HG03439 (cell line): ENCODE measurements at regions not wholly inside any gene's neighbourhood (a gene's known extent, or its start where the extent isn't known, plus 50 kb on each side); places are given as distances from the start of the nearest gene placed in this dataset.

Source experiments
- ATAC-seq: cut with Tn5 transposase; IDR thresholded peaks from one replicate; pipeline ENCODE4 v1.9.1; 2021; ENCODE audit warnings: mild to moderate bottlenecking, moderate library complexity; ENCODE audit not compliant: unreplicated experiment

DNA sequence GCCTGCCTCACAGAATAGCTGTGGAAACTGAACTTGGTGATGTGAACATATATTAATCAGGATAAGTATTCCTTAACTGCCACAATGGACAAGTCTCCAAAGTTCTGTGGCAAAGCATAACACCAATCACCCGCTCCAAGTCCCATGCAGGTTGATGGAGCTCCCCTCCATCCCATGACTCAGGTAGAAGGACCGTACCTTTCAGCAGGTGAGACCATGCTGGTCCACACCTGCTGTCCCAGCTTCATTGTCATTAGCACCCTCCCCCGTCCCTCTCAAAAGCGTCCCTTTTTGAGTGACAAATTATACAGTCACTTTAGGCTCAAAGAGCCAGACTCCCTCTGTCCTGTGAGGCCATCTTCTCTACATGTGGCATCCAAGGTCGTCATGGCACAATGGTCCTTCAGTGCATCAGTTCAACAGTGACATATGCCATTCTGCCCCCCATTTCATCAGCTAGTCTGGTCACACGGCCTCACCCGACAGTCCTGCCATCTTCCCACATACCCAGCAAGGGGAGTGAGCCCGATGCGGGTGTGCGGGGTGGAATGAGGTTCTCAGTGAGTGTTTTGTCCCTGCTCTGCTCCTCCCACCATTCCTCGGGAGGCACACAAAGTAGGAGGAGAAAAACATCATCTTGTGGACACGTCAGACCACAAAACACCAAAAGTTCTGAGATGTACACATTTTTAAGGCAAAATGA, 136.7 kb upstream of the MYCN start:
- no peak for ATAC-seq

DNA sequence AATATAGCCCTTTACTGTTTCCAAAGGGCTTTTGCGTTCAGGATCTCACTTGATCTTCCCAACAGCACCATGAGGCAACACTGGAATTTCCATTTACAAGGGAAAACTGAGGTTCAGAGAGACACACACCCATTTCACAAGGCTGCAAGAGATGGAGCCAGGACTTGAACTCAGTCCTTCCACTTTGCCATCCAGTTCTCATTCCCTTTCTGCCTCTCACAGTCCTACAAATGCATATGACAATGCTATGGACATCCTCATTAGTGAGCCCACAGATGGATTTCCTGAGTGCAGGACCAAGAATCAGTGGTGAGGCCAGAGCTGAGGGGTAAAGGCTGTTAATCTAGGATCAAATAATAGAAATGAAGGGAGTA, 136.1 kb upstream of the MYCN start:
- no peak for ATAC-seq

DNA sequence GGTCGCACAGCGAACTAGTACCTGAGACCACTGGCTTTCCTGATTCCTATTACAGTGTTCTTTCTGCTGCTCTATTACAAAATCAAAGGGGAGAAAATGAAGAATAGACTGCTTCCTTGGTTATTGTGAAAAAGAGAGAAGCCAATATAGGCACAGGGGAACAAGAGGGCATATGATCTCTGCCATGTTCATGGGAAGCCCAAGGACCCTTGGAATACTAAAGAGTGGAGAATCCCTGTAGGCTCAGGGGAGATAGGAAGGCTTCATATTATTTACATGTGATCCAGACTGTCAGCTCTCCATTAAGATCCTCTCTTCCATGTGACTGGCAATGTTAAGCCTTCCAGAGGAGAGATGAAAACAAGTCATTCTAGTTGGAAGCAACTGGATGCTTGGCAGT, 135.7 kb upstream of the MYCN start:
- ATAC-seq: no peak

DNA sequence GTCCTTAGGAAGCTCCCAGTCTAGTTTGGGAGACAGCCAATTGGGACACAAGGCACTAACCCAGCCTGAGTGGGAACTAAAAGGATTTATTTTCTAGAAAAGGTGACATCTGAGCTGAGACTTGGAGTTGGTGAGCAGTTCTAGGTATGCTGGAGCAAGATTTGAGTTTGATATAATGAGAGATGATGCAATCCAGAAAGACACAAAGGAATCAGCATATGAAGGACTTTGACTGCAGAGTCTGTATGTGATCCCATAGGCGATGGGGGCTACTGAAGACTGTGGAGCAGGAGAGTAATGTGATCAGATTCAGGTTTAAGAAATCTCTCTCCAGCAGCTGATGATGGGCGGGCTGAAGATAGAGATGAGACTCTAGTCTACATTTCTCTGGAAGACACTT, 135.1 kb upstream of the MYCN start:
- ATAC-seq: no peak

DNA sequence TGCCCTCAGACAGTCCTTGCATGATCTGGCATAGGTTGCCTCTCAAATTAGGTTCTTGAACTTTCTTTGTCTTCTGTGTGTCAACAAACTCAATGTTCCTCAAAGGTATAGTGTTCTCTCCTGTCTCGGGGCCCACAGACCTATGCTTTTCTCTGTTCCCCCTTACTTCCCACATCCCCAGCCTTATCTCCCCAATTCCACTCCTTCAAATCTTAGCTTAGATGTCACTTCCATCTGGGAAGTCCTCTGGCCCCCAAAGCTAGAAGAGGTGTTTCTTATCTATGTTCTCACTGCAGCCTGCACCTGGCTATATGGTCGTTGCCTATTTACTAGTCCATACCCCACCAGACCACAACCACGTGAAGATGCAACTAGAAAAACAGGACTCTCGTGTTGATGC, 134.6 kb upstream of the MYCN start:
- ATAC-seq: no peak

DNA sequence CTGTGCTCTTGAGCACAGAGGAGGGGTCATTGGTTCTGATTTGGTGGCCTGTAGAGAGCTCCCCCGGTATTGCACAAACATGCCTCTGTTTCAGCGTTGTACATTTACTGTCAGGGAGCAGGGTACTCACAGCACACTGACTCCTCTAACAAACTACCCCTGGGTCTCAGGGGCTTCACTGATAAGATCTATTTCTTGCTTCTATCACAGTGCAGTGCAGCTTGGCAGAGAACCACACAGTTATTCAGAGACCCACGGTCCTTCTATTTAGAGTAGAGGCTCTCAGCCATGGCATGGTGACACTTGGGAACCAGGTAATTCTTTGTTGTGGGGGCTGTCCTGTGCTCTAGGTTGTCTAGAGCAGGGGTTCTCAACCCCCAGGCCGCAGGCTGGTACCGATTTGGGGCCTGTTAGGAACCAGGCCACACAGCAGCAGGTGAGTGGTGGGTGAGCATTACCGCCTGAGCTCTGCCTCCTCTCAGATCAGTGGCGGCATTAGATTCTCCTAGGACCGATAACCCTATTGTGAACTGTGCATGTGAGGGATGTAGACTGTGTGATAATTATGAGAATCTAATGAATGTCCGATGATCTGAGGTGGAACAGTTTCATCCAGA, 133.4 kb upstream of the MYCN start:
- no peak for ATAC-seq

DNA sequence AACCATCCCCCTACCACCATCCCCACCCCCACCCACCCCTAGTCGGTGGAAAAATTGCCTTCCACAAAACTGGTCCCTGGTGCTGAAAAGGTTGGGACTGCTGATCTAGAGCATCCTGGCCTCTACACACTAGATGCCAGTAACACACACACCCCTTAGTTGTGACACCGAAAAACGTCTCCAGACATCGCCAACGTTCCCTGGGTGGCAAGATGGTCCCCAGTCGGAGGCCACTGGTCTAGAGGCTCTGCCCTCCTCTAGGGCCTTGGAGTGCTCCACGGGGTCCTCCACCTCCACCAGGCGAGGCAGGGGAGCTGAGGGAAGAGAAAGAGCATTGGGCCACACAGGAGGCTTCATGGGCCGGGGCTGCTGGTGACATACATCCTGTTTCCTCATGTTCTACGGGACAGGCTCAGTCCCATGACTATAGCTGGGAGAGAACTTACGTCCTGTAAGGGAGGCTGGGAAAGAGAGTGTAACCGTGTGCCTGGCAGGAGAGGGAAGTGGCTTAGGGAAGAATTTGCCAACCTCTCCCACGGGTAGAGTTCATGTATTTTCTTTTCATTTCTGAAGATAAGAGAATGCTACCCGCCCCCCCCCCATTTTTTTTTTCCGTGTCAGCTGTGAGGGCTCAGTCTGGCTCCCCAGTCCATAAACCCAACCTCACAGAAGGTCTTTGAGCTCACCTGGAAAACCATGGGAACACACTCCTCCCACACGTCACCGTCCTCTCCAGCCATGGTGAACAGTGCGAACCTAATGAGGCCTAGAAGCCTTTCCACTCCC, 132.7 kb upstream of the MYCN start:
- no peak for ATAC-seq

DNA sequence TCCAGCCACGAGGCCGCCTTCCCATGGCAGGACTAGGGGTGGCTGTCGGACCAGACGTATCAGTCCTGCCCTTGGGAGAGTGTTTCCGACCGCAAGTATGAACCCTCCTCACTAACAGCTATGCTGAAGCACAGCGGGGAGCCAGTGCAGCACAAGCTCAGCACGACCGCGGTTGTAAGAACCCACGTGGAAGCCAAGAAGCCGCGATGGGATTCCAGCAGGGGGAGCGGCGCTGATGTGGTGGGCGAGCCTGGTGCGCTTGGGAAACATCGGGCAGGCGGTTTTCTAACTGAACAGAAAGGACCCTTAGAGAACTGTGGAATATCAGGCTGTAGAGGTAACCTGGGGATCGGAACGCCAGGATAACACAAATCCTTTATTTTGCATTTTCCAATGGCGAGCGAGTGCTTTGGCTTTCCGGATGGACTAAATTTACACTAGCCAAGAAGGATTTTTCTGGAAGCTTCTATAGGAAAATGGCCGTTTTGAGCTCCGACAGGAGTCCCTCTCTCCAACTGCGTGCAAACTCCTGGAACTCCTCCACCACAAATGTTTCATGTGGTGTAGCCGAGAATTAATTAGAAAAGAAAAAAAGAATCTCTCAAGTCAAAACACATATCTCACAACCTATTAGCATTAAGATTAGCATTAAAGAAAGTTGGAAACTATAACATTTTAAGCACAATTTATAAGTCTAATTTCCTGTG, 132.0 kb upstream of the MYCN start:
- ATAC-seq: no peak

DNA sequence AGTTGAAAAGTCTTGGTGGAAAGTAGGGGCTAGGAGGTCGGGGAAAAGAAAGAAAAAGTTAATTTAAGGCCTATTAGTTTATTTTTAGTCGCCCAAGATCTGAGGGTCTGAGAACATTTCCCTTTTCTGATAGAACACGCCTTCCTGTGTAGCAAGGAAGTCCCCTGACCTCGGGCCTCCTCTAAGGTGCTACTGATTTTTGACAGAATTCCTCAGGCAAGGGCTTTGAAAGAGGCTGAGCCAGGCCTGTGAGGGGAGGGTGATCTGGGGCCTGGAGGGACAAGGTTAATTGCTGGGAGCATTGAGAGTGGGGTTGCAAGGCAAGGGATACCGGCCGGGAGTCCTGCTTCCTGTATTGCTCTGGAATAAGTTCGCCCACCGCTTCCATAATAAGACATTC, 131.4 kb upstream of the MYCN start:
- no peak for ATAC-seq

DNA sequence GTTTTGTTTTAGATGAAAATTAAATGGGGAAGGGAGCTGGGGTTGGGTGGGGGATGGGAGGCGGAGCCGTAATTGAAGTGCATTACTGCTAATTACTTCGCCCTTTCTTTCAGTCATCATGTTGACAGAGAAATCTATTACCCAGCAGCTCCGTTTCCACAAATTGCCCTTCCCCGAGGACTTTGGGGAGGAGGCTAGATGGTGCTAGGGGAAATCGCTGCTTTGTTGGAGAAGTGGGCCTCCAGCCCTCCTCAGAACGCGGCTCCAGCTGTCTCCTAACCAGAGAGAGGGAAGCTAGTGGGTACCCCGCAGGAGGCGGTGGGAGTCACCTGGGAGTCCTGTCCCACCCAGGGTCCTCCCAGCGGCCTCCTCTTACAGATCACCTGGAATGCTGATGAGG, 130.9 kb upstream of the MYCN start:
- no peak for ATAC-seq

DNA sequence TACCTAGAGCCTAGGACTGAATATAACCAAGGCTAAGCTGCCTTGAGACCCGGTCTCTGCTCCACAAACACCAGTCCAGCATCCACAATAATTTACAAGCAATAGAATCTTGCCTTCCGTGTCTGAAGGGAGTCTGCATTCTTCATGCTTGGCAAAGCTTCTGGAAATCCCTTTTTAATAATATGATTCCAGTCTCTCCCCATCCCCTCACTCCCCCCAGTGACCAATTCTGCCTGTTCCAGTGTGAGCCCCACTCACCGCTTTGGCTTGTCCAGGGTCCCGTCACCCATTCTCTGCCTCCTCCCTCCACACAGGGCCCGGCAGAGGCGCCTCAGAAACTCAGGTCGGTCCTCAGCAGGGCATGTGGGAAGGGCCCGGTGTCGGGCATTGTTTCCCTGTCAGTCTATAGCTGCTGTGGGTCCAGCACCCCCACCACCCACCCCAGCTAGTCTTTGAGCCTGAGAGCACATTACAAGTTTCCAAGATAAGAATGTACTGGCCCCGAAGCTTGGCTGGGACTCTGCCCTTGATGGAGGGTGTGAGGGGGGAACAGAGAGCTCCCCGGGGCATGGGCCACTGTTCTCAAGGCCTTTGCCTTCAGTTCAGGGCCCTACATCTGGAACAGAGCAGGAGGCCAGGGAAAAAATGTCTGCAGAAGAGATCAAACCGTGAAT, 129.7 kb upstream of the MYCN start:
- ATAC-seq: no peak

DNA sequence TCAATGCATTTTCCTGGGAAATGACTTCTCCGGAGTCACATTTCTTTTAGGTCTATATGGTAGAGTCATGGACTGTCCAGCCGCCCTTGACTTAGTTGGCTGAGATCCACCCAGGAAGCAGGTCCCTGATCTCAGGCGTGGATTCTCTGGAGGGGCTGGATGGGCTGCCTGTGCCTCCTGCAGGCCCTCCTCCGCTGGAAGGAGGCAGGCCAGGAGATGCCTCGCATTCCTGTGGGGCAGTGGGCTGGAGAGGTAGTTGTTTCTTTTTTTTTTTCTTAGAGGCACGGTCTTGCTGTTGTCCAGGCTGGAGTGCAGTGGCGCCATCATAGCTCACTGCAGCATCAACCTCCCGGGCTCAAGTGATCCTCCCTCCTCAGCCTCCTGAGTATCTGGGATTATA, 129.0 kb upstream of the MYCN start:
- no peak for ATAC-seq

DNA sequence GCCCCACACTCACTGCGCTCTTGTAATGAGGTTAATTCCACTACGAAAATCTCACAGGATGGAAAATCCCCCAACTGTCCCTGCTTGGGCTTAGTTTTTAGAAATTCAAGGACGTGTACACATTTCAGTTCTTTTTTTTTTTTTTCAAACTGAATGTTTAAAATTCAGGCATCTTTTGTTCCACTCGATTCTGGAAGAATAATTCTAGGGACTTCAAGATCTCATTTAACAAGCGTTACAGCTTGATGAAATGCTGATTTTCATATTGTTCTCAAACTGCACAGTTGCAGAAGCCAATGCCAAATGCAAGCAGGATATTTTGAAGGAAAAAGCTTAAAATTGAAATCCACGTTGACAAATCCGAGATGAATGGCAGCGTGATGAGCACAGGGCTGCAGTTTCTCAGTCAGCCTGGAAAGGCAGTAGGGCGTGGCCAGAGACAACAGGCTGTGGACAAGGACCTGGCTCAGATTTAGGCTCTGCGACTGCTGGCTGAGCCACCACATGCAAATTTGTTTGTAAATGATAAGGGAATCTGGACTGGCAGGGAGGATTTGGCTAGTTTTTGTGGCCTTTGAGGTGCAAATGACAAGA, 128.1 kb upstream of the MYCN start:
- no peak for ATAC-seq

DNA sequence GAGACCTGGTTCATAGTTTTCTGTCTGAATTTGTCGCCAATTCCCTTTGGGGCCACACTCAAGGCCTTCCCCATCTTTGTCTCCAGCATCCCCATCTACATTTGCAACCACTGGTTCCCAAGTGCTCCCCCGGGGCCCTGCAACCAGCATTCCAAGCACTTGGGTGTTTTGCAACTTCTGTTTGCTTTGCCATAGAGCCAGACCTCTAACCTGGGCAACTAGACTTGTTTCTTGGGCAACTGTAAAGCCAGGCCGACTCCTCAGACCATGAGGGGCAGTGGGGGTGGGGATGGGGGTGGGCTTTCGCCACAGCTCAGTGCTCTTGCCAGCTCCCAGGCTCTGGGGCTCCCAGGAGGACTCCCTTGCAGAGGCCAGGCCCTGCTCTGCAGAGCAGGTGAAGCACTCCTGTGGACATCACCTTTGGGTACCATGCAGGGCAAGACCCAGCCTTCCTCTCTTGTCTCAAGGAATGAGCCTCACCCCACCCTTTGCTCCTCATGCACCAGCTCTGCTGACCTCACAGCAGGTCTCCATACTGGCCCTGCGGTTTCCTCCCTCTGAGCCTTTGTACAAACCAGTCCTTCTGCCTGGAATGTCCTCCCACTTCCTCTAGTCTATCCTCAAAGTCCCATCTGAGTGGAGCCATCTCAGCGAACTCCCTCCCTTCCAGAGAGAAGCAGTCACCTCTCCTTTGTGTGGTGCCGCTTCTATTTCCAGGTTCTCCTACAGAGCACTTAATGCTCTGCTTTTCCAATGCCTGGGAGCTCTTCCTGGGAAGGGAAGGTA, 126.7 kb upstream of the MYCN start:
- ATAC-seq: no peak

DNA sequence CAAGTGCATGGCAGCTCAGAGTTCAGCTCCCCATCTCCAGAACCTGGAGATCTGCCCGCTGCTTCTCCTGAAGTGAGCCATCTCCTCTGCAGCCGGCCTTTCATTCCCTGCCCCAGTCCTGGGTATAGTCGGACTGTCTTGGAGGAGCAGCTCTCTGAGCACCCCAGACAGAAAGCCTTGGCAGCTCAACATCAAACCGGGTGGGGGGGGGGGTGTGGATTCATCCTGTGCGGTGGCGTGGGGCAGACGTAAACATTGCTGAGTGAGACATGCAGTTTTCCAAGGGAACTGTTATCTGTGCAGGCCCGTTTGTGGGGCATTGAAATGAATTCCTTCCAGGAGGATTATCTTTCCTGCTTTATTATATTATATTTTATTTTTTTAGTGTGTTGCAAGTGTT, 125.9 kb upstream of the MYCN start:
- no peak for ATAC-seq

DNA sequence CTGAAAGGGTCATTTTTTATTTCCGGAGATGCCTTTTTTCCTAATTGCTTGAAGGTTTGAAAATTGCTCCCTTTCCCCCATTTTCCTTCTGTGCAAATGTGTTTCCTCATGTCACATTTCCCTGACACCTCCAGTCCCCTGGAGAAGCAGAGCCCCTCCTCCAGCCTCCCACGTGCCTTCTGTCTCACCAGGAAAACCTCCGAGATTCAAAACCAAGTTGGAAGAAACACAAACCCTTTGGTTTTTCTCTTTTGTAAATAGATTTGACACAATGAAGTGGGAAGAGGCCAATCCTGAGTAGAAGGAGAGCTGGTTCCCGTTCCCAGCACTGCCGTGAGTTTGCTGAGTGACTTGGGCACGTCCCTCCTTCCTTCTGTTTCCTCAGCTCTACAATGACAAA, 125.4 kb upstream of the MYCN start:
- no peak for ATAC-seq

DNA sequence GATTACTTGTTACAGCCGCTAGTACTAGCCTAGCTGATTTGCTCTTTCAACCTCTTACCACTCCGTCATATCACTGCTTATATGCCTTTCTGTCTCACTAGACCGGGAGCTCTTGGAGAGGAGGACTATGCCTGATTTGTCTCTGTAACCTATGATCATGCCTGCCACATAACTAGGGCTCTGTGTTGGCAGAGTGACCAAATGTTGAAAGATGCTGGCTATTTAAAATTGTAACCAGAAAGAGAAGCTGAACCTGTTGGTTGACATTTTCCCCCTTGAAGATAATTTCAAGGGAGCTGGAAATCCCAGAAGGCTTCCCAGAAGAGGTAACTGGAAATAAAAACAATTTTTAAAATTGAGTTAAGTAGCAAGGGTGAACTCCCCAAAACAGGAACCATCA, 124.1 kb upstream of the MYCN start:
- ATAC-seq: no peak

DNA sequence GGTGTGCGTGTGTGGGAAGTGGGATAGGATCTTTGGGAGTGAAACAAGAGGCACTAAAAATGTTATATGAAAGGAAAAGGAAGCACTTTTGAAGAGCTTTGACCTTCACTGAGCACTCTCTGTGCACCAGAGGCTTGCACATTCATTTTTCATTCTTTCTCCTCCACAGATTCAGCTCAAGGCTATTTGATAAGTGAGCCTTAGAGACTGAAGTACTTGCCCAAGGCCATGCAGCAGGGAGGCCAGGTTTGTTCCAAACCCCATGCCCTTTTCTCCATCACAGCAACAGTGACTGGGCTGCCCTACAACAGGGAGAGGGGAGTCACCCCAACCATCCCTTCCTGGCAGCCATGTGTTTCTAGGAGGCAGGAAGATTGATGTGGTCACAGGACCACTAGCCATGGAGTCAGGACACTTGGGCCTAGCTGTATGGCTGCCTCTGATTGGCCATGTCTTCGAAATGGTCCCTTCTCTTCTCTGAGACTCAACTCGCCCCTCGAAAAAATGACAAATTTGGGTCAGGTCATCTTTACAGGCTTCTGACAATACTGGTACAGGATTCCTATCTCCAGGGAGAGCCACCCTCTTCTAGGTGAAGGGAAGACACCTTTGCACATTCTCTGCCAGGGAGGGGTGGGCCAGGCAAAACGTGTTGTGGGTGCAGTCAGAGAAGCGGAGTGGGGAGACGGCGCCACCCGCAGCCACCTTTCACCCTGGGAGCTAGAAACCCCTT, 123.5 kb upstream of the MYCN start:
- no peak for ATAC-seq

DNA sequence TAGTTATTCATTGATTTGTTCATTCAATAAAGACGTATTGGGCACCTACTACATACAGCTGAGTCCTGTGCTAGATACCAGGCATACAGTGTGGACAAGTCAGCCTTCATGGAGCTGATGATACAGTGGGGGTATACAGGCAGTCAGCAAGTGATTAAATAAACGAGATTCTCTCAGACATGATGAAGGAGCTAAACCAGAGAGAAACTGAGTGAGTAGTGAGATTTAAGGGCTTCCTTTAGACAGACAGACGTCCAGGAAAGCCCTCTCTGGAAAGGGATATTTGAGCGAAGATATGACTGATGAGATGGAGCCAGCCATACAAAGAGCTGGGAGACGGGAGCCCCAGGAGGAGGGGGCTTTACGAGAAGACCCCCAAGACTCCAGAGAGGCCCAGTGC, 122.6 kb upstream of the MYCN start:
- ATAC-seq: no peak
